OCI-LY3 (cell line): ENCODE measurements at regions not wholly inside any gene's neighbourhood (a gene's known extent, or its start where the extent isn't known, plus 50 kb on each side); places are given as distances from the start of the nearest gene placed in this dataset.

Experiments
- CTCF ChIP-seq: fragments of 200-600, 300-600 bp; sonication (generic); IDR thresholded peaks from 2 replicates; pipeline ENCODE4 v1.5.1; 2014; ENCODE audit warnings: antibody characterized with exemption, low read length, low read depth
- EZH2phosphoT487 ChIP-seq: fragments of 200-600 bp; shearing (Covaris generic); IDR thresholded peaks from 2 replicates; pipeline ENCODE4 v1.6.1; 2018; ENCODE audit warnings: antibody characterized with exemption, mixed run types, low read depth

GRCh38 chr5:12357626-12358025 lies 453.4 kb upstream of the CTNND2 start:
- TF ChIP-seq CTCF: no peak
- TF ChIP-seq EZH2phosphoT487: no peak
